ENCODE measurements at regions not wholly inside any gene's neighbourhood (a gene's known extent, or its start where the extent isn't known, plus 50 kb on each side); places are given as distances from the start of the nearest gene placed in this dataset.

GRCh38 chr10:78301891-78302738, 268.5 kb downstream of the RPS24 start:
- DNase-seq: no peak

DNA sequence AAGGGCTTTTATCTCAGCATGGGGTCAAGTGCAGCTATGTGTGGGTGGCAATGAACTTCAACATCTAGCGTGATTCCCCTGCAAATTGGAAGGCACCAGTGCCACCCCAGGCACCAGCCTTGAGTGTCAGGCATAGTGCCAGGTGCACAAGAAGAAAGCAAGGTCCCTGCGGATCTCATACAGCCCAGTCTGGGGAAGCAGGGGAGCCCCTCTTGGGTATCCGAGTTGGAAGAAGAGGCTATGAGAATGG, 269.0 kb downstream of the RPS24 start:
- DNase-seq: no peak

- peak; percentile 96 to 97 for DNase-seq
These were observed 269.6 kb downstream of the RPS24 start for GRCh38 chr10:78302989-78303854.

GRCh38 chr10:78304091-78305045, 270.7 kb downstream of the RPS24 start:
- no peak for DNase-seq

DNA sequence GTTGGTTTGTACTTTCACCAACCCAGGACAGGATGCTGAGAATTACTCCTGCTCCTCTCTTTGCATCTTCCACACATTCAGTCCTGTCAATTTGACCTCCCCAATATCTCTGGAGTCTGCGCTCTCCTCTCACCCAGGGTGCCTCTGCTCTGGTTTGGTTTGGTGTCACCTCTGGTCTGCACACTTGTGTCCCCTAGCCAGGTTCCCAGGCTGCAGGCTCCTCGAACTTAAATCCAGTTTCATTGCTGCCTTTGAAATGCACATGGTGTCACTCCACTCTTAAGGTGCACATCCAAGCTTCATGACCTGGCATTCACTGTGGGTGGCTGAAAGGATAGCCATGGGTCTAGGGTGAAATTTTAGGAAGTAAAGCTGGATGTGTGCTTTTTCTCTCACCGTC, 271.6 kb downstream of the RPS24 start:
- DNase-seq: no peak

- no peak for DNase-seq
These were observed 272.7 kb downstream of the RPS24 start for GRCh38 chr10:78306358-78306757.

GRCh38 chr10:78307576-78307975, 273.9 kb downstream of the RPS24 start:
- DNase-seq: no peak

DNA sequence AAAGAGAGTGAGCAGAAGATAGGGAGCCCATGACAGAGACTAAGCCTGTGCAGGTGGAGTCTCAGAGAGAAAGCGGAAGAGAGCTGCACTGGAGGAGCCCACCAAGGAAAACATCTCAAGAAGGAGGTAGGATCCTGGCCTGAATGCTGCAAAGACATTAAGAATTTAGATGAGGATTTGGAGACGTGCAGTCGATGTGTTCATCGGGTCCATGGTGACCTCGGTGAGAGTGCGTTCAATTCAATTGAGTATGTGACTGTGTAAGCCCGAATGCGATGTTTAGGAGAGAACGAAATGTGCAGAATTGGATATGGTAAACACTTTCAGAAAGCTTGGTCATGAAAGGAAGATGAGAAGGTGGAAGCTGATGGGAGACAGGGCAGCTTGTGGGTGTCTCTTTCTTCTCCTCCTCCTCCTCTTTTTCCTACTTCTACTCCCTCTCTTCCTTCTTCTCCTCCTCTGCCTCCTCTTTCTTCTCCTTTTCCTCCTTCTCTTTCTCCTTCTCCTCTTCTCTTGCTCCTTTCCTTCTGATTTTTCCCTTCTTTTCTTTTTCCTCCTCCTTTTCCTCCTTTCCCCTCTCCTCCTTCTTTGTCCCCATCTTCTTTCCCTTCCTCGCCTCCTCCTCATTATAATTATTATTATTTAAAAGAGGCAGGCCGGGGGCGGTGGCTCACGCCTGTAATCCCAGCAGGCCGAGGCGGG, 276.0 kb downstream of the RPS24 start:
- no peak for DNase-seq

DNA sequence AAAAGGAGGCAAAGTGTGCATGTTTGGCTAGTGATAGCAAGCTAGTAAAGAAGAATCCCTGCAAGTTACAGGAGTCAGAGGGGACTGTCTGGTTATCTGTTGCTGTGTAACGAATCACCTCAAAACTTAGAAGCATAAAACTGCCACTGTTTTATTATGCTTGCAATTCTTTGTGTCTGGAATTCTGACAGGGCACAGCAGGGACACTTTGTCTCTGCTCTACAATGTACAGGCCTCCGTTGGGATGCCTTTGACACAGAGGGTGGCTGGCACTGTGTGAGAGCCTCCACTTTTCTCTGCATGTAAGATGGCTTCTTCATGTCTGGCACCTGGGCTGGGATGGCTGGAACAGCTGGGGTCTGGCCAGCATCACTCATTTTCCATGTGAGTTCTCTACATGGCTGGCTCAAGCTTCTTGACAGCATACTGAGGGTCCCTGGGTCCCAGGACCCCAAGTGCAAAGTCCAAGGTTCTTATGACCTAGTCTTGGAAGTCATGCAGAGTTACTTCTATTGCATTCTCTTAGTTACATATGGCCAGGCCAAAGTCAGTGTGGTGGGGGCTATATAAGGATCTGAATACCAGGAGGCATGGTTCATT, 276.9 kb downstream of the RPS24 start:
- DNase-seq: no peak

DNA sequence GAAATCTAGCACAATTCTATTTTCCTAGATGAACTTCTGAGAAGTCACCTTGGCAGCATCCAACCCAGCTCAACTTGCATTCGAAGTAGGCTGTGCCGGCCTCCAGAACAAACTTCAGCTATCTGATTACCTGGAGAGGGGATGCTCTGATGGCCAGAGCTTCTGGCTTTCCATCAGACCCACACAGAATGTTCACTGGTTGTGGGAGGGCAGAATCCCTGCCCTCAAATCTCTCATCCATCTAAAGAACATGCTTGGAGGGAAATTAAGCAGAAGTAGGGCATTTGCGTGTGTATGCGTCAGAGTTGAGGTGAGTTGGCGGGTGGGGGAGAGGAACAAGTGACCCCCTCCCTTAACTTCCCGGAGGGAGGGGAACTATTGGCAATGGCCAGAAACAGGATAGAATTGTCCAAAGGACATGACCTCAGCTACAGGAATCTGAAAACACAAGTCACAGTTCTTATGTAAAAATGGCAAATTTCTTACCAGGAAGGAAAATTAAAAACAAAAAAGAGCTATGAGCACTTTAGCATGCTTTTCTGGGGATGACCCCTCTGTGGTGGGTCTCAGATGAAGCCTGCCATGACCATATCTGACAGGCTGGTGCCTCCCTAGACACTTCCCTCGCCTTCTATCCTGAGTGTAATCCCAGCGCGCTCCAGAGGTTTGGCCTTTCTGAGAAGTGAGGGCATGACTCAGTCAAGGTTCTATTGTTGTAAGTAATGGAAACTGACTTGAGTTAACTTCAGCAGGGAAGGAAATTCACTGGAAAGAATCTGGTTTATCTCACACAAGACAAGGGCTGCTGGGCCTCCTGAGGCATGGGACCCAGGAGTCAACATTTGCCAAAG, 278.8 kb downstream of the RPS24 start:
- no peak for DNase-seq

DNA sequence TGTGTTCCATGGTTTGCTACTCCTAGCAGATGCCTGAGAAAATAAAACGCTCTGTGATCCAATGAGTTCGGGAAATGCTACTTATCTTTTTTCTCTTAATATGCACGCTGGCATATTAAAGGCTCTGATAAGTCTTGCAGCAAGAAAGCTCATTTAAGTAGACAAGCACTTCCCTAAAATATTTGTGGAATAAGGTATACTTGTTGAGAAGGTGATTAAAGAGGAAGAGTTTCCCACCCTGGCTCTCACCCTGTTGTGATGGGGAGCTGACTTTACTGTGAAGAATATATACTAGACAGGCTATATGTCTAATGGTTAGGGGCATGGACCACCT, 279.4 kb downstream of the RPS24 start:
- no peak for DNase-seq

GRCh38 chr10:78313636-78314035, 280.0 kb downstream of the RPS24 start:
- DNase-seq: no peak

GRCh38 chr10:78314651-78315050, 281.0 kb downstream of the RPS24 start:
- DNase-seq: no peak

GRCh38 chr10:78316451-78316931, 282.8 kb downstream of the RPS24 start:
- DNase-seq: no peak

- no peak for DNase-seq
These were observed 284.6 kb downstream of the RPS24 start for GRCh38 chr10:78318305-78318704.

GRCh38 chr10:78319371-78319770, 285.7 kb downstream of the RPS24 start:
- DNase-seq: no peak

GRCh38 chr10:78319841-78320240, 286.2 kb downstream of the RPS24 start:
- DNase-seq: no peak

- no peak for DNase-seq
These were observed 286.8 kb downstream of the RPS24 start for GRCh38 chr10:78320506-78320905.

DNA sequence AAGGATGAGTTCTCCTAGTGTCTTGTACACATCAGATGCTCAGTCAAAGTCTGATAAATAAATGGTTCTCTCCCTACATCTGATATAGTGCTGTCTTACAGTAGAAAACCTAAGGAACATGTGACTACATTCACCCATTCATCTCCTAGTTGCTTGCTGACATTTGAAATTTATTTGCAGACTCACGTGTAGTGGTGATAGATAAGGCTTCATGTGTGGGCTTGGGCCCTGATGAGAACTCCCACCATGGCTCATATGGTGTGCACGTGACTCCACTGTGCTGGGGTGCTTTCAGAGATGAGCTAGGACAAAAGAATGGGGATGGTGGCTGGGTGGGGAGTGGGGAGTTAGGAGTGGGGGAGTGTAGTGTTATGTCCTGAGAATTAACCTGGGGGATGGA, 287.3 kb downstream of the RPS24 start:
- no peak for DNase-seq

GRCh38 chr10:78321500-78321899, 287.8 kb downstream of the RPS24 start:
- no peak for DNase-seq

GRCh38 chr10:78326372-78326771, 292.7 kb downstream of the RPS24 start:
- no peak for DNase-seq
